HCT116 (cell line): ENCODE measurements at regions not wholly inside any gene's neighbourhood (a gene's known extent, or its start where the extent isn't known, plus 50 kb on each side); places are given as distances from the start of the nearest gene placed in this dataset.

Source experiments
- EZH2 ChIP-seq: fragments of 200-600 bp; sonication (generic); IDR thresholded peaks from 2 replicates; pipeline ENCODE4 v1.6.1; 2017; ENCODE audit warnings: antibody characterized with exemption, mixed run types
- EZH2phosphoT487 ChIP-seq: fragments of 200-600 bp; IDR thresholded peaks from 2 replicates; pipeline ENCODE4 v1.6.1; 2018; ENCODE audit warnings: antibody characterized with exemption, borderline replicate concordance
- JUND ChIP-seq: IDR thresholded peaks from 2 replicates; pipeline ENCODE4 v1.6.1; 2012
- POLR2A ChIP-seq: IDR thresholded peaks from 2 replicates; pipeline ENCODE4 v1.7.0; 2011; ENCODE audit warnings: borderline replicate concordance; ENCODE audit not compliant: insufficient read depth, insufficient read length; ENCODE audit errors: extremely low read depth
- POLR2AphosphoS5 ChIP-seq: IDR thresholded peaks from 2 replicates; pipeline ENCODE4 v1.6.1; 2011; ENCODE audit warnings: mild to moderate bottlenecking, low read depth, low read length, moderate library complexity
- SIN3A ChIP-seq: IDR thresholded peaks from 2 replicates; pipeline ENCODE4 v1.6.1; 2012; ENCODE audit warnings: low read depth
- SP1 ChIP-seq: IDR thresholded peaks from 2 replicates; pipeline ENCODE4 v1.6.1; 2012; ENCODE audit warnings: low read depth
- SRF ChIP-seq: IDR thresholded peaks from 2 replicates; pipeline ENCODE4 v1.6.1; 2012; ENCODE audit warnings: low read depth
- TCF7L2 ChIP-seq: IDR thresholded peaks from 2 replicates; pipeline ENCODE4 v1.7.0; 2011; ENCODE audit warnings: borderline replicate concordance, inconsistent platforms; ENCODE audit not compliant: insufficient read depth, insufficient read length; ENCODE audit errors: extremely low read depth
- ZNF274 ChIP-seq: fragments of 200-500 bp; sonication (Bioruptor generic); IDR thresholded peaks from 2 replicates; pipeline ENCODE4 v1.6.1; 2014; ENCODE audit warnings: mild to moderate bottlenecking, low read depth, low read length, inconsistent platforms
- TF ChIP-seq, protein P1 (sequence below), 3 experiments: fragments of 200-600 bp in 1 of 3; sonication (generic) in 1 of 3; IDR thresholded peaks in 2 of 3; conservative IDR thresholded peaks in 1 of 3; 2 replicates each; pipeline ENCODE4 v1.5.1; 2012 to 2017; ENCODE audit warnings: low read depth in 2 of 3, low read length in 2 of 3, antibody characterized with exemption in 1 of 3, borderline replicate concordance in 1 of 3, control low read depth in 1 of 3, mild to moderate bottlenecking in 1 of 3, mixed read lengths in 1 of 3, mixed run types in 1 of 3, moderate library complexity in 1 of 3; ENCODE audit not compliant: insufficient read depth in 1 of 3
- TF ChIP-seq, protein P2 (sequence below): IDR thresholded peaks from 2 replicates; pipeline ENCODE4 v1.6.1; 2012; ENCODE audit warnings: low read depth

DNA sequence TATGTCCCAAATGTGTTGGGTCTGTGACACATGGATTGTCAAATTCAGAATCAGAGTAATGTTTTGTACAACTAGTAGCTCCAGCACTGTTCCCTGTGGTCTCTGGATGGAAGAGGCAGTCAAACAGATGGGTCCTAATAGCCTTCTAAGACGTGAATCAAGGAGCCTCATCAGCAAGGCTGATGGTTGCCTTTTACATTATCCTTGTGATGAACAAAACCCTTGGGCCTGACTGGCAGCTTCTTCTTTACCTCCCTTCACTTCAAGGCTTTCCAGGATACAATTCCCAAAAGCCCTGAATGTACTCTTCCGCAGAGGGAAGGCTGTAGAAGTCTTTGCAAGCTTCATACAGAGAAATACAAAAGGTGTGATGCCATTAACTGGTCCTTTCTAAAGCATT is 633.3 kb downstream of the USP25 start:
- TF ChIP-seq POLR2AphosphoS5 = no peak
- TF ChIP-seq, protein P1, sequence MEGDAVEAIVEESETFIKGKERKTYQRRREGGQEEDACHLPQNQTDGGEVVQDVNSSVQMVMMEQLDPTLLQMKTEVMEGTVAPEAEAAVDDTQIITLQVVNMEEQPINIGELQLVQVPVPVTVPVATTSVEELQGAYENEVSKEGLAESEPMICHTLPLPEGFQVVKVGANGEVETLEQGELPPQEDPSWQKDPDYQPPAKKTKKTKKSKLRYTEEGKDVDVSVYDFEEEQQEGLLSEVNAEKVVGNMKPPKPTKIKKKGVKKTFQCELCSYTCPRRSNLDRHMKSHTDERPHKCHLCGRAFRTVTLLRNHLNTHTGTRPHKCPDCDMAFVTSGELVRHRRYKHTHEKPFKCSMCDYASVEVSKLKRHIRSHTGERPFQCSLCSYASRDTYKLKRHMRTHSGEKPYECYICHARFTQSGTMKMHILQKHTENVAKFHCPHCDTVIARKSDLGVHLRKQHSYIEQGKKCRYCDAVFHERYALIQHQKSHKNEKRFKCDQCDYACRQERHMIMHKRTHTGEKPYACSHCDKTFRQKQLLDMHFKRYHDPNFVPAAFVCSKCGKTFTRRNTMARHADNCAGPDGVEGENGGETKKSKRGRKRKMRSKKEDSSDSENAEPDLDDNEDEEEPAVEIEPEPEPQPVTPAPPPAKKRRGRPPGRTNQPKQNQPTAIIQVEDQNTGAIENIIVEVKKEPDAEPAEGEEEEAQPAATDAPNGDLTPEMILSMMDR (IDR thresholded peaks at IDR 0.05 in 2 of 3, conservative IDR thresholded peaks at IDR 0.05 in 1 of 3; ENCODE audit: borderline replicate concordance in 1 of 3, insufficient read depth in 1 of 3, low read depth in 2 of 3, low read length in 2 of 3) = no peak
- TF ChIP-seq EZH2phosphoT487 = no peak
- no peak for TF ChIP-seq POLR2A
- no peak for TF ChIP-seq JUND
- no peak for TF ChIP-seq EZH2
- TF ChIP-seq, protein P2, sequence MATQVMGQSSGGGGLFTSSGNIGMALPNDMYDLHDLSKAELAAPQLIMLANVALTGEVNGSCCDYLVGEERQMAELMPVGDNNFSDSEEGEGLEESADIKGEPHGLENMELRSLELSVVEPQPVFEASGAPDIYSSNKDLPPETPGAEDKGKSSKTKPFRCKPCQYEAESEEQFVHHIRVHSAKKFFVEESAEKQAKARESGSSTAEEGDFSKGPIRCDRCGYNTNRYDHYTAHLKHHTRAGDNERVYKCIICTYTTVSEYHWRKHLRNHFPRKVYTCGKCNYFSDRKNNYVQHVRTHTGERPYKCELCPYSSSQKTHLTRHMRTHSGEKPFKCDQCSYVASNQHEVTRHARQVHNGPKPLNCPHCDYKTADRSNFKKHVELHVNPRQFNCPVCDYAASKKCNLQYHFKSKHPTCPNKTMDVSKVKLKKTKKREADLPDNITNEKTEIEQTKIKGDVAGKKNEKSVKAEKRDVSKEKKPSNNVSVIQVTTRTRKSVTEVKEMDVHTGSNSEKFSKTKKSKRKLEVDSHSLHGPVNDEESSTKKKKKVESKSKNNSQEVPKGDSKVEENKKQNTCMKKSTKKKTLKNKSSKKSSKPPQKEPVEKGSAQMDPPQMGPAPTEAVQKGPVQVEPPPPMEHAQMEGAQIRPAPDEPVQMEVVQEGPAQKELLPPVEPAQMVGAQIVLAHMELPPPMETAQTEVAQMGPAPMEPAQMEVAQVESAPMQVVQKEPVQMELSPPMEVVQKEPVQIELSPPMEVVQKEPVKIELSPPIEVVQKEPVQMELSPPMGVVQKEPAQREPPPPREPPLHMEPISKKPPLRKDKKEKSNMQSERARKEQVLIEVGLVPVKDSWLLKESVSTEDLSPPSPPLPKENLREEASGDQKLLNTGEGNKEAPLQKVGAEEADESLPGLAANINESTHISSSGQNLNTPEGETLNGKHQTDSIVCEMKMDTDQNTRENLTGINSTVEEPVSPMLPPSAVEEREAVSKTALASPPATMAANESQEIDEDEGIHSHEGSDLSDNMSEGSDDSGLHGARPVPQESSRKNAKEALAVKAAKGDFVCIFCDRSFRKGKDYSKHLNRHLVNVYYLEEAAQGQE = no peak
- no peak for TF ChIP-seq SIN3A
- TF ChIP-seq SP1 = no peak
- TF ChIP-seq TCF7L2 = no peak
- no peak for TF ChIP-seq ZNF274
- no peak for TF ChIP-seq SRF
